Psoas muscle (tissue), 7 donors: ENCODE measurements at regions not wholly inside any gene's neighbourhood (a gene's known extent, or its start where the extent isn't known, plus 50 kb on each side); places are given as distances from the start of the nearest gene placed in this dataset.

ENCODE experiments used
- ATAC-seq, 4 donors: fragments of 200-7000 bp; cut with Tn5 transposase; one replicate each; pipeline ENCODE4 v1.9.1; 2020; ENCODE audit warnings: moderate library complexity in 3 of 4, mild to moderate bottlenecking in 2 of 4
- DNase-seq, 2 donors: peaks; one replicate each; pipeline ENCODE4 v3.0.0-alpha.2; 2020
- H3K27ac ChIP-seq: fragments of 200-600 bp; one replicate; pipeline ENCODE4 v1.8.0; 2022
- H3K27me3 ChIP-seq, 3 donors: fragments of 200-600 bp in 1 of 3; one replicate each; pipeline versions ENCODE4 v1.6.1 to v1.8.0; 2013 to 2022; ENCODE audit warnings: low read length in 2 of 3, mild to moderate bottlenecking in 2 of 3, moderate library complexity in 1 of 3; ENCODE audit not compliant: insufficient read depth in 3 of 3
- H3K36me3 ChIP-seq, 2 donors: fragments of 200-600 bp in 1 of 2; one replicate each; pipeline versions ENCODE4 v1.6.1 to v1.8.0; 2013 to 2022; ENCODE audit warnings: low read depth in 1 of 2, mild to moderate bottlenecking in 1 of 2, moderate library complexity in 1 of 2; ENCODE audit not compliant: insufficient read depth in 1 of 2
- H3K4me1 ChIP-seq: fragments of 200-600 bp; one replicate; pipeline ENCODE4 v1.8.0; 2022
- H3K4me3 ChIP-seq: fragments of 200-600 bp; one replicate; pipeline ENCODE4 v1.8.0; 2022; ENCODE audit warnings: mild to moderate bottlenecking
- H3K9me3 ChIP-seq: fragments of 200-600 bp; one replicate; pipeline ENCODE4 v1.8.0; 2022
- WGBS, 3 donors: extraction: QIAGEN DNeasy Blood & Tissue Kit; methylation state at CpG; one replicate each; pipeline versions ENCODE4 v1.1.6 to v1.1.7; 2013; 5-methylcytosine and 5-hydroxymethylcytosine counted together
- intact Hi-C, 2 donors: fragments of 100-400 bp; cut with DNase I; formaldehyde crosslinking; loops; one replicate each; pipeline versions ENCODE4 v1.11.0 to v1.14.2; 2022
- TF ChIP-seq, protein P1 (sequence below): fragments of 200-600 bp; IDR thresholded peaks from one replicate; pipeline ENCODE4 v1.8.0; 2022; ENCODE audit warnings: antibody characterized with exemption
- donor health status: healthy with polysubstance abuse.
- donor health status: DM: no; HTN: no; CAD: no; lungs with moderate emphysema.
- donor health status: Bipolar disorder and iron deficiency.
- donor health status: healthy.
- donor health status: DM: yes; HTN: yes; CAD: no.
- donor health status: DM: no; HTN: no; CAD: no.
- donor health status: DM: yes; HTN: yes; CAD: no.

DNA sequence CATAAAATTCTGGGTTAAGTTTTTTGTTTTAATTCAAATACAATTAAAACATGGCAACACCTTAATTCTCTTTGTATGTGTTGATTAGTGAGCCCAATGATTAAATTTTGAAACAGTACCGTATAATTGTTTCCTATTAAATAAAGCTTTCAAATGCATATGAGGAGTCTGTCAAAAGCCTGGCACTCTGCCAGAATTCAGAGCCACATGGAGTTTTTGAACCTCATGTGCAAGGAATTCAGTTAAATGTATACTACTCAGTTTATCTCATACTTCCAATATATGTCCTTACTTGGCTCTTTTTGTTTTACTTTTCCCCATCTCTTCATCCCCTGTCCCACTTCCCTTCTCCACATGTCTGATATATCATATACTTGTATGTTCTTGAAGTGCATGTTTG, 165.6 kb upstream of the FAM3C start:
- Histone ChIP-seq H3K36me3 (no peaks in the 10 kb centered on the region), H3K27me3 (no peaks in the 10 kb centered on the region), H3K4me1 (no peaks in the 10 kb centered on the region), H3K9me3 (no peaks in the 10 kb centered on the region), H3K4me3 (no peak overlapping the region), H3K27ac (no peak overlapping the region)
- ATAC-seq (no peak), DNase-seq (no peak)
- intact Hi-C loops: no loop called here
- TF ChIP-seq, protein P1, sequence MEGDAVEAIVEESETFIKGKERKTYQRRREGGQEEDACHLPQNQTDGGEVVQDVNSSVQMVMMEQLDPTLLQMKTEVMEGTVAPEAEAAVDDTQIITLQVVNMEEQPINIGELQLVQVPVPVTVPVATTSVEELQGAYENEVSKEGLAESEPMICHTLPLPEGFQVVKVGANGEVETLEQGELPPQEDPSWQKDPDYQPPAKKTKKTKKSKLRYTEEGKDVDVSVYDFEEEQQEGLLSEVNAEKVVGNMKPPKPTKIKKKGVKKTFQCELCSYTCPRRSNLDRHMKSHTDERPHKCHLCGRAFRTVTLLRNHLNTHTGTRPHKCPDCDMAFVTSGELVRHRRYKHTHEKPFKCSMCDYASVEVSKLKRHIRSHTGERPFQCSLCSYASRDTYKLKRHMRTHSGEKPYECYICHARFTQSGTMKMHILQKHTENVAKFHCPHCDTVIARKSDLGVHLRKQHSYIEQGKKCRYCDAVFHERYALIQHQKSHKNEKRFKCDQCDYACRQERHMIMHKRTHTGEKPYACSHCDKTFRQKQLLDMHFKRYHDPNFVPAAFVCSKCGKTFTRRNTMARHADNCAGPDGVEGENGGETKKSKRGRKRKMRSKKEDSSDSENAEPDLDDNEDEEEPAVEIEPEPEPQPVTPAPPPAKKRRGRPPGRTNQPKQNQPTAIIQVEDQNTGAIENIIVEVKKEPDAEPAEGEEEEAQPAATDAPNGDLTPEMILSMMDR: no peak
- 48 to 59% (median 55%) methylated on average over 1 of the region's 1 CpG for WGBS, 3 donors

DNA sequence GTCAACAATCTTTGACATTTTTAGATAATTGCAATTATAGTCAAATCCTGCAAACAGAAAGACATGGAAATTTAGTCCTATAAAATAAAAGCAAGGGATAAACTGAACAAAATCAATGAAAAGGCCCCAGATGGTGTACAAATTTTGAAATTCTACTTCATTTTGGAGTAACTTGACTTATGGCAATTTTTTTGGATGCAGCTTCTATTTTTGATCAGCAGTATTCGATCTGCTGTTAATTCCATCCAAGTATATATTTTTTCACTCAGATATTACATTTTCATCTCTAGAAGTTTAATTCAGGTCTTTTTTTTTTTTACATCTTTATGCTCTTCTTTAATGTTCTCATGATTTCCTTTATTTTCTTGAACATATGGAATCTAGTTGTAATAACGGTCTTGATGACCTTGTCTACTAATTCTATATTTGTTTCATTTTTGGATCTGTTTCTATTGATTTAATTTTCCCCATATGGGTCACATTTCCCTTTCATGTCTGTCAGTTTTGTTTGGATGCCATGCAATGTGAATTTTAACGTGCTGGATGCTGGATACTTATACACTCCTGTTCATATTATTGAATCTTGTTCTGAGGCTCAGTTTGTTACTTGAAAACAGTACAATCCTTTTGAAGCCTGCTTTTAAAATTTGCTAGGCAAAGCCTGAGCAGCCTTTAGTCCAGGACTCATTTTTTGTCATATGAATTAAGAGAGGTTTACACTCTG, 164.3 kb upstream of the FAM3C start:
- intact Hi-C loops: no loop called here

DNA sequence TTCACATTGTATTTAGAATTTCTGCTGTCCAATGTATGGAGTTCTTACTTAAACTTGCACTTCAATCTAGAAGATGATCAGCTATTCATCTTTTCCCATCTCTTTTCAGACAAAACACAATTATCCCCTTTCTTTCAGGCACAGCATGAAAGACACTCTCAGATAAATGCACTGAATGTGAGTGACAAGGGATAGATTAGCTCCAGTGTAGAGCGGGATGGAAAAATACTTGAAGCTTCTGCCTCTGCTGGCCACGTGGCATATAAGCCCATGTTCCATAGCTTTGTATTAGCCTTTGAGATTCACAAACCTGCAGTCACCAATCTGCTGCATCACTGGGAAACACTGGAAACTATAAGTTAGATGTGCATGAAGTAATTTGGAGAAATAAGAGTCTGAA, 162.2 kb upstream of the FAM3C start:
- intact Hi-C loops: no loop called here
- TF ChIP-seq, protein P1: no peak
- Histone ChIP-seq H3K4me3 (no peak overlapping the region), H3K36me3 (no peaks in the 10 kb centered on the region), H3K27me3 (no peaks in the 10 kb centered on the region), H3K4me1 (no peaks in the 10 kb centered on the region), H3K27ac (no peak overlapping the region), H3K9me3 (no peaks in the 10 kb centered on the region)
- no peak for DNase-seq
- WGBS, 3 donors: 56 to 59% (median 59%) methylated on average over 2 of the region's 2 CpGs
- ATAC-seq: no peak

More for the DNA sequence above, 164.3 kb upstream of the FAM3C start:
- no peak overlapping the region for H3K4me3 ChIP-seq
- 76 to 79% (median 79%) methylated on average over 3 of the region's 3 CpGs for WGBS, 3 donors
- DNase-seq (no peak), ATAC-seq (no peak)
- H3K27ac ChIP-seq: no peak overlapping the region
- TF ChIP-seq, protein P1: no peak
- H3K27me3 ChIP-seq: no peaks in the 10 kb centered on the region
- H3K4me1 ChIP-seq: no peaks in the 10 kb centered on the region
- H3K9me3 ChIP-seq: no peaks in the 10 kb centered on the region
- H3K36me3 ChIP-seq: no peaks in the 10 kb centered on the region

DNA sequence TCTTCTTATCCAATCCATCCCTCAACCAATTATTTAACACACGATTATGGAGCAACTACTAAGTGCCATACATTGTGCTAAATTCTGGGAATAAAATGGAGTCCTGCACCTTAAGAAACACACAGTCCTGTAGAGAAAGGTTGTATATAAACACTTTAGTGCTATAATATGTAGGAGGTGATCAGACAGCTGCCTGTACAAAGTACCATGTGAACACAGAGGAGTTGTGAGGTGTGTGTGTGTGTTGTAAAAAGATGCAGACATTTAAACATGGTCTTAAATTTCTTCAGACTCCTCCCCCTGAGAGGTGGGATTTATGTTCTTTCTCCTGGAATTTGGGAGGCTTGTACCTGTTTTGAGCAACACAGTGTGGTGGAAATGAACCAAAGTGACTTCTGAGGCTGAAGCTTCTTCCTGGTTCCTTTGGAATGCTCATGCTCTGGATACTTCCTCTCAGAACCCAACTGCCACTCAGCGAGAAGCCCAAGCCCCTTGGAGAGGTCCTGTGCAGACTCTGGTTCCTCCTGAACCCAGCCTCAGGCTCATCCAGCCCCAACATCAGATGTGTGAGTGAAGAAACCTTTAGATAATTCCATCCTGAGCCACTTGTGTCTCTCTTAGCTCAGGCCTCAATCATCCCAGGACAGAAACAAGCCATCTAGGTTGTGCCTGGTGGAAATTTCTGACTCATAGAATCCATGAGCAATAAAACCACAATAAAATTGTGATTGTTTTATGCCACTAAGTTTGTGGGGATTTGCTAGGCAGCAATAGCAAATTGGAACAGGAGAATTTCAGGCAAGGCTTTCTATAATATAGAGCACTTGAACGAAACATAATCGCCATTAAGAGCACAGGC, 161.2 kb upstream of the FAM3C start:
- Histone ChIP-seq H3K36me3 (no peaks in the 10 kb centered on the region), H3K9me3 (no peaks in the 10 kb centered on the region), H3K4me3 (no peak overlapping the region), H3K27ac (no peak overlapping the region), H3K4me1 (no peaks in the 10 kb centered on the region), H3K27me3 (peaks cover 0 to 2% (median 0%) of the 10 kb centered on the region in 3 donors)
- TF ChIP-seq, protein P1: no peak
- ATAC-seq (no peak), DNase-seq (no peak)
- 94 to 96% (median 95%) methylated on average over 4 of the region's 4 CpGs for WGBS, 3 donors
- intact Hi-C loops: no loop called here
